NCI-H1092 treated with DMSO at 0.1 percent for 48 hours (cell line): ENCODE measurements at regions not wholly inside any gene's neighbourhood (a gene's known extent, or its start where the extent isn't known, plus 50 kb on each side); places are given as distances from the start of the nearest gene placed in this dataset.
A peak's percentile ranks its signal among the peaks of the same experiment; 100 is the strongest.
"Not testable (repeated sequence)": the region's sequence is repeated elsewhere in the genome, so short reads cannot be mapped to it uniquely, and the experiment has no call there.

Experiments
- DNase-seq: peaks from one replicate; lab custom pipeline; 2025; lab: John Stamatoyannopoulos, UW

DNA sequence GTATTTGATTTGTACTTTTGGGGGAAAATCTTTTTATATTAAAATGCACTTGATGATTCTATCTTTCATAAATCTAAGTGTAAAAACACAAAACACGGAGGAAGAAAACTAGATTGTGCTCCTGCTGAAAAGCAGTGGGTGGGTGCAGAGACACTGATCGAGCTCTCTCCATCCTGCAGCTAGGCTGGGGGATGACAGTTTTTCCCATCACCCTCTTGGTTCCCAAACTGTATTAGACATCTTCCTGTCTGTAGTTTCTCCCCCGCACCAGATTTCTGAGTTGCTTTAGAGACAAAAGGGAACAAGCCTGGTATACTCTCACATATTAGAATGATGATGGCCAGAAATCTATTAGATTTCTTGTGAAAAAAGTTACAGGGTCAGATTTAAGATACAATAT, 99.6 kb downstream of the FAM114A2 start:
- no peak for DNase-seq

DNA sequence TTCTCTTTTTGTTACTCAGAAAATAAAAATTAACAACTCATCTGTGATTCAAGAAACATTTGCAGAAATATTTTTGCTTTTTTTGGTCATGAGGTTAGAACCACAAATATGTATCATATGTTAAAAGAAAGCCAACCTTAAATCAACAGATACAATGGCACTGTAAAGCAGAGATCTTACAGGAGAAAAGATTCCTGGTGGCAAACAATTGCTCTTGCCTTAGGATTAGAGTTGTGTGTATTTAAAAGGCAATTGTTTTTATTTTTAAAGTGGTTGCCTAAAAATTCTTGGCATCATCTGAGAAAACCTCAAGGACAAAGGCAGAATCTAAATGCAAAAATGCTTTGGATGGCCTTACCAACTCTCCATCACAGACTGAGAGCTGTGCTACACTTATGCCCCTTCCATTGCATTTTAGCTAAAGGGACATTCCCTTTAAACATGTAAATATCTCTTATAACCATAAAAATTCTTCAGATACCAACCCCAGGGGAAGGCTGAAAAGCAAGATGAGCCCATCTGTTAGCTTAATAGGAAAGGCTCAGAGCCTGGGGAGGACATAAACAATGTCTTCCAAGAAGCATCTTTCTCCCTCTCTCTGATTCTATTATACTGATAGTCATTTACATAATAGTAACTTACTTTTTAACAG, 100.4 kb downstream of the FAM114A2 start:
- no peak for DNase-seq

DNA sequence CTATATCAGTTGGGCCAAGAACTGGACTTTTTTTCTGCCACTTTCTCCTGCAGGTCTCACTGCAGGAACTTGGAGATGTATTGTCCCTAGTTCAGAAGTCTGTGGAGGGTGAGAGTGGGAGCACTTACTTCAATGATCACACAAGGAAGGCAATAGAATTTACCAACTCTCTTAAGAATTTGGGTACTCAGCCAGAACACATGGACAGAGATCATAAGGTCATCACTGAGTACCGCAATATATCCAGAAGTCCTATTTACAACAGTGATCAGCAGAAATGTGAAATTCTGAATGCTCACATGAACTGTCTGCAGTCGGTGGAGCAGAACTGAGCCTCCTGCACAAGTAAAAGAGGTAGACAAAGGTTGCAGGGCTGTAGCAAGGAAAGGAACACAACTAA, 101.0 kb downstream of the FAM114A2 start:
- no peak for DNase-seq

DNA sequence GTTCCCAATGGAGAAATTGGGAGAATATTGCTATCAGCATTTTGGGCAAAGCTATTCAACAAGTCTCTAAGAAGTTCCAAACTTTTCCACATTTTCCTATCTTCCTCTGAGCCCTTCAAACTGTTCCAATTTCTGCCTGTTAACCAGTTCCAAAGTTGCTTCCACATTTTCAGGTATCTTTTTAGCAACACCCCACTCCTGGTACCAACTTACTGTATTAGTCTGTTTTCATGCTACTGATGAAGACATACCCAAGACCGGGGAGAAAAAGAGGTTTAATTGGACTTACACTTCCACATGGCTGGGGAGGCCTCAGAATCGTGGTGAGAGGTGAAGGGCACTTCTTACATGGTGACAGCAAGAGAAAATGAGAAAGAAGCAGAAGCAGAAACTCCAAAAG, 103.6 kb downstream of the FAM114A2 start:
- not testable (repeated sequence) for DNase-seq

DNA sequence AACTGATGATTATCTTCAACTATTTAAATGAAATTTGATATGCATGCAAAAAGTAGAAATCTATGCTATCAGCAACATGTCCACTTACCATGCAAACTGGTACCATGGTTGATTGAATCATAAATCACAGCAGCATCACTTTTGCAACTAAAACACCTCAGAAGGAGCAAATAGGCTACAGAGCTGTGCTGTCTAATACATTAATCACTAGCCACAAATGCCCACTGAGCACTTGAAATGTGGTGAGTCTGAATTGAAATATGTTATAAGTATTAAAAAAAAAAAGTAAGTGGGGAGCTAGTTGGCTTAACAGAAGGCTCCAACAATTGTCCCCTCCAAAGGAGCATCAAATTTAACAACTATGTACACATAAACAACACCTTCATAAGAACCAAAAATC, 112.5 kb downstream of the FAM114A2 start:
- no peak for DNase-seq

DNA sequence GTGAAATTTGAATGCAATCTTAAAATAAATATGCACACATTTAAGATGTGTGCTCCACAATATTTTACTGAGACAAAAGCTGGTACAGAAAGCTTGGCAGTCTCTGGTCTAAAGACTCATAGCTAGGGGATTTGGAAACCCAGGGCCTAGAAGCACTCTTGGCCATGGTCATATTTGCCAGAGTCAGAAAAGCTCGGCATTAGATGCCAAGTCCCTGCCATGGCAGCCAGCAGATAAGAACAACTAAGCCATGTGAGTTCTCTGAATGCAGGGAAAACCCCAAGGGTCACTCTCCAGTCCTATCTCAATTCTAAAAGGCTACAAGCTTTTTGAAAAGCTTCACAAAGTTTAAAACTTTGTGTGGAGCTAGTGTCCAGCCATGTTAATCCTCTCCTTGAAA, 119.5 kb downstream of the FAM114A2 start:
- no peak for DNase-seq

DNA sequence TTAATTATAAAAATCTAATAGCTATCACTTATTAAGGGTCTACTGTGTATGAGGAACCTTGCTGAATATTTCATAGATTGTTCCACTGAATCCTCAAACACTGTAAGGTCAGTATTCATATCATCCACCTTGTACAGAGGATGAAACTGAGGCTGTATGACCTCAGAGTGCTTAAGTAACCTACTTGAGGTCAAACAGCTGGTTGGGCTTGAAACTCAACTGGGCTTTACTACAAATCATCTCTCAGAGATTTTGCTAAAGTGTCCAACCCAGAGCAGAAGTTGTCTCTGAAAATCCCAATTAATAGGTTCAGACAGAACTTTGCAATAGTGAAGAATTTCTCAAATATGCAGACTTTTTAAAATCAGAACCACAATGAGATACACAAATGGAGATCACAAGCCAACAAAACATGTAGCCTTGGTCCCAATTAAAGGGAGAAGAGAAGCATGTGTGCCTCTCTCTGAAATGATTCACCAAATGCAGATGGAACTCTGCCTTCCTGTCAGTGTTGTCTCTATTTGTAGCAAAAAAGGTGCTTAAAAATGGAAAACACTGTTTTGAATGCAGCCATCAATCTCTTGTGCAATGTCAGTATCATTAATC, 131.4 kb downstream of the FAM114A2 start:
- DNase-seq, result no peak

DNA sequence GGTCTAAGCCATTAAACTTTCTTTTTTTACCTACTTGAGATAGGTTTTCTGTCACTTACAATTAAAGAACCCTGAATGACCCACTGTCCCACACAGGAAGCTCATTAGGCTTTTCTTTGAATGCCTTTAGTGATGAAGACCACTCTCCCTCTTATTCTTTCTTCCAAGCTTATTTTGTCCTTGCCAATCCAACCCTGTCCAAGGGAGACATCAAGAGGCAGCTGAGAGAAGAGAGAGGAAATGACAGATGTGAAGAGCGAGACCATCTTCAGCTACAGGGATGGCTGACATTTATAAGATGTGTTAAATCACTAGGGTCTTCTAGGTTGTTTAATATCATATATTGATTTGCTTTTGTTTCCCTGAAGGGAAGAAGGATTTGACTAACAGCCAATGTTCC, 133.5 kb downstream of the FAM114A2 start:
- DNase-seq, result no peak

DNA sequence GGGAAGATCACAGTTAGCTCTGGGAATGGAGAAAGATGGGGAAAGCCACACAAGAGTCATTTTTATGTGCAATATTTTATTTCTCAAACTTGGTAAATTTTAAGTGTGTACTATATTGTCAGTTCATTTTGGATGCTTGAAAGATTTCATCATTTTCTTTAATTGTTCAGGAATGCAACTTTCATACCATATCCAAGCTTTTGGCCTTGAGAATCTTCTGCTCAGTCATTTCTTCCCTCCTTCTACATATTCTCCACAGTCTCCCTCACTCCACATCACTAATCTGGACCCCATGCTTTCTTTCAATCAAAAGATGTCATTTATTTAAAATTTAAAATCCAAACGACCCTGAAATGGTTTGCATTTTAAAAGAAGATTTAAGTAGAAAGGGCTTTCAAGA, 135.4 kb downstream of the FAM114A2 start:
- DNase-seq, result no peak

DNA sequence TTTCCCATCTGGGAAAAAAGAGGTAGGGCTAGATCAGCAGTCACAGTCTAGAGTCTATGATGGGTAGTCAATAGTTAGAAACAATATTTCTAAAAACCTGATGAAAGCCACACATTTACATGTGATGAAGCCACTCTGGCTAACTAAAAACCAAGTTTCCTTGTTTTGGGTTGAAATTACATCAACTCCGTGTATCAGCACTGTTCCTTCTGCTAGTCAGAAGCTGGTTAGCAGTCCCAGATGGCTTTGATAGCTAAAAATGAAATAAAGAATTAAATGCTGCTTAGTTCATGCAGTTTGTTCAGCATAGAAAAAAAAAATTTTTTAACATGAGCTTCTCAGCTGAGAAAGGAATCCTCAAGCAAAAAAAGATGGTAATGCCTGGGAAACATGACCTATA, 136.7 kb downstream of the FAM114A2 start:
- DNase-seq, result no peak

DNA sequence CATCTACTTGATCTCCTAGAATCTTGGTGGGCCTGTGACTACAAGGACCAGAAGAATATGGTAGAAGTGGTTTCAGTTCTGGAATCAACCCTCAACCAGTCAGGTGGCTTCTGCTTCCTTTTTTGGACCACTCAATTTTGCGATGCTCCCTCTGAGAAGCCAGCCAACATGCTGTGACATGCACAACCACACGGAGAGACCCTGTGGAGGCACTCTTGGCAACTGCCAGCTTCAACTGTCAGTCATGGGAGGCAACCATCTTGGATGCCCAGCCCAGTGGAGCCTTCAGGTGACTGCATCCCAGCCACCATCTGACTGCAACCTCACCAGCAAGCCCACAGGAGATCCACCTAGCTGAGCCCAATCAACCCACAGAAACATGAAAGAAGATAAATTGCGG, 137.3 kb downstream of the FAM114A2 start:
- no peak for DNase-seq

DNA sequence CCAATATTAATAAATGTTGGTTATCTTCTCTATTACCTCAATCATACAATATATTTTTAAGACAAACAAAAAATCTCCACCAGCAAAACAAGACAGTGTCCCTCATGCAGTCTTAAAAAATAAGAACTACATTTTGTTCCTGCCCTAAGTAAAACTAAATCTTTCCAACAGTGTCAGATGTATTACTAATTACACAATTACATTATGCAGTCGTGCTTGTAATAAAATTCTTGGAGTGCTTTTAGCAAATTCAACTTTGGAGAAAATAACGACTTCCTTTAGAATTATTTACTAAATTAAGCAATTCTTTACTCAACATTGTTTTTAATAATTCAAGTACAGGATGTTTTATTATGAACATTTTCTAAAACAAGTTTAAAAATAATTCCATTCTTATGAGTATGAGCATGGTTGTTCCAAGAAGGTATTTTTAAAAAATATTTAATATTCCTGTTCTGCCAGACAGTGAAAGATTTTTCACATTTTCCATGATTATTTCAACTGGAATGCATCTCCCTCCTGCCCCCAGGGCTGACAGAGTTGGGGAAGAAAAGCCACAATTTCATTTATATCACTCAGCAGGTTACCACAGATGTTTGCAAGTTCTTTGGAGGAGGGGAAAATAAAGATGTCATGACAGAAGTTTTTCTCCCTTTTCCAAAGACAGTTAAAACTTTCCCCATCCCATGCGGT, 137.9 kb downstream of the FAM114A2 start:
- no peak for DNase-seq

DNA sequence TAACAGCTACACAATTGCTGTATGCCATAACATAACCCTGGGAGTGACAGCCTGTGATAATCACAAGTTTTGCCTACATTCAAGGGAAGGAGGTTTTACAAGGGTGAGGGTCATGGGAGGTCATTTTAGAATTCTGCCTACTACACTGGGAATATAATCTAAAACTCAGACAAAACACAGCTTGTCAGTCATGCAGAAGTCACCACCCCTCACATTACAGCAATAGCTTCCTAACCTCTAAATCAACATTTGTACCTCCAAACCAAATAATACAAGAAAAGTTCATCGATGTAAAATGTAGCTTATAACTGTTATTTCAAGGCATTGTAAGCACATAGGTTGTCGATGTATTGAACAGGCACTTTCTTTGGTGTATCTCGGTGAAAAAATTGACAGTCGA, 139.0 kb downstream of the FAM114A2 start:
- DNase-seq, result no peak

DNA sequence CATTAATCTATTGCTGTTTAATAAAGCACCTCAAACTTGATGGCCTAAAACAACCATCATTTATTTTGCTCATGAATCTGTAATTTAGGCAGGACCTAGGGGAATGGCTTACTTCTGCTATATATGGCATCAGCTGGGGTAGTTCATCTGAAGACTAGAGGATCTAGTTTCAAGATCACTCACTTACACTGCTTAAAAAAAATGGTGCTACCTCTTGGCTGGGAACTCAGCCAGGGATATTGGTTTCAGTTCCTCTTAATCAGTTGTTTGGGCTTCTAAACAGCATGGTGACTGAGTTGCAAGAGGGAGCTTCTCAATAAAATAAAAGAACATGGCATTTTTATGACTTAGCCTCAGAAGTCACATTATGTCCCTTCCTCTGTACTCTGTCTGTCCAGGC, 142.0 kb downstream of the FAM114A2 start:
- DNase-seq, result peak; percentile 66

DNA sequence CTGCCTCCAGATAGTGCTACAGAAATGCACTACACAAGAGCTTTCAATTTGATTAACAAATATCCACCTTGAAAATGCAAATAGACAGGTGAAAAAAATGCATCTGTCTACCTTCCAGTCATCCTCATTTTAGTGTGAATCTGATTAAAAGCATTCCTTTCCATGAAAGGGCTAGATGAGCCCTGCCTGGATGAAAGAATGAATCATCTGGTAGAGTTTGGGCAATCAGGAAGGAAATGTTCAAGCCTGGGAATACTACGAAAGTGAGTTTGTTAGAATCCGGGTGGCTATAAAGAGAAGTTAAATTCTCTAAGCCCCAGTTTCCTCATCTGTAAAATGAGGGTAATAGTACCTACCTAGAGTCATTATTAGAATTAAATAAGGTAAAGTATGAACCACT, 142.6 kb downstream of the FAM114A2 start:
- DNase-seq, result no peak

DNA sequence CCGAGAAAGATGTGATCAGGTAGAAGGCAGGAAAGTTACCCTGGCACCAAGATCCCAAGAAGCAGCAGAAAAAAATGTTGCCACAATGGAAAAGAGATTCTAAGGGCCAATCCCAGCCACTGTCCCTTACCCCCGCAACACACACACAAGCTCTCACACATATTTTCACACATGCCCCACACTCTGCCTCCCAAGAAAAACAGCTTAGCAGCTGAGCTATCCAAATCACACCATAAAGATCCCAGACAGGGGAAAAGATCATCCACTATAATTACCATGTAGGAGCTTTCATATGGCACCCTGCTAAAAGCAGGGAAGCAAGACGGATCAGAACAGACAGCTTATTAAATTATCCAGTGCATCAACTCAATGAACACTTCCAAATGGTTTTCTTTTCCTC, 143.4 kb downstream of the FAM114A2 start:
- no peak for DNase-seq

DNA sequence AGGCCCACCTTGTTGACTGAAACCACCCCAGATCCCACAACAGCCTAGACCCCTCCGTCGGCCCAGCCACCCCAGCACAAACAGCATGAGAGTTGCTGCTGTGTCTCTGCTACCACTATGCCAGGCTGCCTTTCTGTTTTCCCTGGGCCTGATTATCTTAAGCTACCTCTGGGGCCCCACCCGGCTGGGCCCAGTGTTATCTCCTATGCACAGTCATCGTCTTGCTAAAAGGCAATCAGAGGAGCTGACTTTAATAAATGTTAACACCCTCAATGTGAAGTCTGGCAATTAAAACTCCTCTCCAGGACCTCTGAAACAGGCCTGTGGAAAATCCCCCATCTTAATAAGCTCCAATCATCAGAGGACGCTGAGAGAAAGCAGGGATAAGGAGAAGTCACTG, 144.9 kb downstream of the FAM114A2 start:
- no peak for DNase-seq

DNA sequence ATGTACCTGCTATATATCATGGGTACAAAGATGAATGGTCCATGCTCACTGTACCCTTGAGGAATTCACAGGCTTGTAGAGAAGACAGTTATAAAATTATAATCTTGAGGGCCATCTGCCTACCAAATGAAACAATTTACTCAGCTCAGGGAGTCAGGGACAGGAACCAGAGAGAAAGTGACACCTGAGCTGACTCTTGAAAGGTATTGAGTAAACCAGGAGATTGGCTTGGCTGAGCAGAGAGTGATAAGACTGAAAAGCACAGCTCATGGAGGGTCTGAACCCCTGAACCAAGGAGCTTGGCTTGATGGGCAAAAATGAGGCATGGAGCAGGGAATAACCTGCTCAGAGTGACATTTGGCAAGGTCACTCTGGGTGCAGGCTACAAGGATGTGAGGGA, 147.3 kb downstream of the FAM114A2 start:
- DNase-seq, result no peak

DNA sequence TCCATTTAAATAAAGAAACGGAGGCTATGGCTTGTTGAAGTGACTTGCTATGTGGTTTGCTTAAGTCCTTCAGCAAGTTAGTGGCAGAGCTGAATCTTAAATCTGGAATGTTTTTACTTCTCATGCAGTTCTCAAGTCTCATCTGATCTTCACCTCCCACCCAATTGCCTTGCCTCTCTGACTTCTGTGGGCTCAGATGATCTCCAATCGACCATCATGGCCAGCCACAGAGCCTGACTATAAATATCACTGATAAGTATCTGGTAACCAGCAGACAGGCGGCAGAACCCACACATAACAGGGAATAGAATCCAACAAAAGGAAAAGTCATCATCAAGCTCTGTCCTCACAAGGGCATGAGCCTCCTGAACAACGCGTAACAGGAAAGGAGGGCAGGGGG, 149.9 kb downstream of the FAM114A2 start:
- no peak for DNase-seq

DNA sequence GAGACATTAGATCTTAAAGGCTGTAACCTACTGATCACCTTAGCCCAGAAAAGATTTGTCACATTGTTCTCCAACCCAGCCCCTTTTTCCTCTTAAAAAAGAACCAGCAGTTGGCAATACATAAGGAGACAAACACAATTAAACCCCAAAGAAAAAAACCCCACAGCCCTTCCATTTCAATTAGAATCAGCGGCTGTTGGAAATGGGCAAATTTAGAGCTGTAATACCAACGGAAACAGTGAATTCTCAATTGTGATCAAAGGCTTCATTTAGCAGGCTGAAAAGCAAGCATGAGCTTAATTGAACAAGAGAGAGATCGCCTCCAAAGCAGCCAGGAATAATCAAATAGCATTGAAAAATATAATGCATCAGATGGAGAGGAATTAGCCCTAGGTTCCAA, 153.6 kb downstream of the FAM114A2 start:
- no peak for DNase-seq

DNA sequence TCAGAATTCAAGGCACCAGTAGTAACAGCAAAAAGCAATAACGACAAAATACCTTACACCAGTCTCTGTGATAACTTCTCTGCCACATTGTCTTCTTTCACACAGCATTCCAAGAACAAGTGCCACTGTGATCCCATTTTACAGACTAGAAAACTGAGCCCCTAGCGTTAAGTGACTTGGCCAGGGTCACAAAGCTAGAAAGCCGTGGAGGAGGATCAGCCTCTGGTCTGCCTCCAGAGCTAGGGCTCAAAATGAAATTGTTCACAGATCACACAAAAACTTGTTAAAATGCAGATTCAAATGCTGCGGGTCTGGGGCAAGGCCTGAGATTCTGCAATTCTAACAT, 154.1 kb downstream of the FAM114A2 start:
- DNase-seq, result no peak

DNA sequence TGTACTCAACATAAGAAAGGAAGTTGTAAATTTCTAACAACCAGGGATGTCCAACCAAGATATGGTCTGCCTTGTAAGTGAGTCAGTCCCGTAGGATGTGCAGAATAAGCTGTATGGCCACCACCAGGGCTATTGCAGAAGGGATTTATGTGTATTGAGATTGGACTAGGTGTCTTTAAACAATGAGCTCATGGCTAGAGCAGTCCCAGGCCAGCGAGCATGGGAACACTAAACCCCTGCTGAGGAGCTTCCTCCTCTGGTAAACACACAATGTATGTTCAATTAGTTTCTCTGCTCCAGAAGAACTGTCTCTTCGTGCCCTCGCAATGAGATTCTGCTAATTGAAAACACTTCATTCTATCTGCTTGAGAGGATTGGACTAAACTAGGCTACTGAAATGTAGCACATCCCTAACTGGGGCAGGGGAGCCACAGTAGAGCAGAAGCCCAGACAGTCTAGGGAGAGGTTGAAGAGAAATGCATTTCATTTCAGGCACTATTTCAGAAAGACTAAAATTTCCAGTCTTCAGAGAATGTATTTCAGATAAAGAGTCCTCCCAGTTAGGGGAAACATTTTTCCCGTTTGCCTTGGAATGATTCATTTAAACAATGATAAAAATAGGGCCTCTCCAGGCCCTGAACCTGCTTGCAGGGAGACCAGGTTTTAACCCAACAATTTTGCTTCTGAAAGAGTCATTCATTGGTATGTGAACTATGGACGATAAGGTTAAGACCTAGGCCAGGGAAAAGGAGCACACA, 154.7 kb downstream of the FAM114A2 start:
- DNase-seq, result no peak

DNA sequence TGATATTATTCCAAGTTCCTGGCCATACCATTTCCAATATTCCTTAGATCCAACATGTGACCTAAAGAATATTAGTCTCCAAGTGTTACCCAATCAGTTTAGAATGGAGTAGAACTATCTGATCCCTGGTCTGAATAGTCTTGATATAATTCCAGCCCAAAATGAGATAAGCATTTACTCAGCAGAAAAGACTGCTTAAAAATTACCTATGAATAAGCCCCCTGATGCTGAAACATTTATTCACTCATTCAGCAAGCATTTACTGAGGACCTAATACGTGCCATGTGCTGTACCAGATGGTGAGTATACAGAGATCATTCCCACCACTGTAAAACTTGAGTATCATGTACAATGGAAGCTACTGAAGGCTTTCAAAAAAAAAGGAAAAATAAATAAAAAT, 157.0 kb downstream of the FAM114A2 start:
- no peak for DNase-seq
